IPS DF 6.9 (cell line): ENCODE measurements at regions not wholly inside any gene's neighbourhood (a gene's known extent, or its start where the extent isn't known, plus 50 kb on each side); places are given as distances from the start of the nearest gene placed in this dataset.

Experiments used
- DNase-seq: peaks from one replicate; pipeline ENCODE4 v3.0.0-alpha.2; 2013; ENCODE audit warnings: low read depth, low spot score
- H3K27ac ChIP-seq: one replicate; pipeline ENCODE4 v1.5.1; 2013; ENCODE audit warnings: low read length, control low read depth
- H3K27me3 ChIP-seq: 2 replicates; pipeline ENCODE4 v1.6.1; 2013; ENCODE audit warnings: mild to moderate bottlenecking, low read length; ENCODE audit not compliant: control insufficient read depth, insufficient read depth
- H3K36me3 ChIP-seq: 2 replicates; pipeline ENCODE4 v1.6.1; 2013; ENCODE audit warnings: low read length; ENCODE audit not compliant: control insufficient read depth, insufficient read depth
- H3K4me1 ChIP-seq: 2 replicates; pipeline ENCODE4 v1.6.1; 2013; ENCODE audit warnings: low read length; ENCODE audit not compliant: control insufficient read depth, insufficient read depth
- H3K4me3 ChIP-seq: 2 replicates; pipeline ENCODE4 v1.5.1; 2013; ENCODE audit warnings: mild to moderate bottlenecking, low read length
- H3K9me3 ChIP-seq: 2 replicates; pipeline ENCODE4 v1.6.1; 2013; ENCODE audit warnings: low read length, inconsistent platforms; ENCODE audit not compliant: control insufficient read depth, insufficient read depth
- WGBS: extraction: QIAGEN DNeasy Blood & Tissue Kit; methylation state at CpG from one replicate; pipeline ENCODE4 v1.1.7; 2013; ENCODE audit warnings: mixed read lengths, missing lambda C conversion rate; ENCODE audit not compliant: insufficient read length, insufficient coverage; 5-methylcytosine and 5-hydroxymethylcytosine counted together

GRCh38 chr2:160870729-160871465 lies 289.3 kb upstream of the TANK start:
- no peak for DNase-seq
- no peaks in the 10 kb centered on the region for H3K9me3 ChIP-seq
- H3K4me3 ChIP-seq: no peak overlapping the region
- WGBS: no CpG with 5 or more reads among the region's 6 CpGs
- H3K4me1 ChIP-seq: no peaks in the 10 kb centered on the region
- H3K36me3 ChIP-seq: no peaks in the 10 kb centered on the region
- no peaks in the 10 kb centered on the region for H3K27me3 ChIP-seq
- H3K27ac ChIP-seq: no peak overlapping the region

DNA sequence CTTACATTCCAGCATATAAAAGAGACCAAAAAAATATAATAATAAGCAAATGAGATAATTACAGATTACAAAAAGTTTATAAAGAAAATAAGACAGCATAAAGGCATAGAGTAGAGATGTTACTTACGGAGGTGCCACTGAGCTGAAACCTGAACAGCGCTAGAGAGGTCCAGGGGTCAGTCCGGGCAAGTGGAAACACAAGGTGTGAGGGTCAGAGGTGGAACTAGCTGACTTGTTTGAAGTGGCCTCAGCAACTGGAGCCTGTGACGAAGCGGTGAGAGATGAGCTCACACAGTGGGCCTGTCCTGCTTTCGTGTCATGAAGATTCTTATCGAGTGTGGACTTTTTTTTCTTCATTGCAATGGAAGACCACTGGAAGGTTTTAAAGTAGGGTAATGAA lies 288.3 kb upstream of the TANK start:
- DNase-seq: no peak
- Histone ChIP-seq H3K27ac (no peak overlapping the region), H3K36me3 (no peaks in the 10 kb centered on the region), H3K4me1 (no peaks in the 10 kb centered on the region), H3K4me3 (no peak overlapping the region), H3K9me3 (no peaks in the 10 kb centered on the region), H3K27me3 (no peaks in the 10 kb centered on the region)
- WGBS: no CpG with 5 or more reads among the region's 7 CpGs

DNA sequence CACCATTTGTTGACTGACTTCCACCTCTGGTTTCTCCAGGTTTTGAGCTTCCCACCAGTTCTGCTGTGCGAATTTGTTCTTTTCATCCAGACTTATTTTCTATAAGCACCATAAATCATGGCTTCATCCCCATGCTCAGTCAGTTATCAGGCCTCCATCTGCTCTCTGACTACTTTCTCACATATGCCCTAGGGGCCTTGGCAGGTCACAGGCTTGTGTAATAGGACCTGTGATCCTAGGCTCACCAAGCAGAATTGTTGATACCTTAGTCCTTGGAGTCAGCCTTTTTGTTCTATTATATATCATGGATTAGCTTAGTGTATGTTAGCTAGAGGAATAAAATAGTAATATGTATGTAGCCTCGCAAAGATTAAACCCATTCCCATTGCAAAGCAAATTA lies 284.2 kb upstream of the TANK start:
- Histone ChIP-seq H3K9me3 (no peaks in the 10 kb centered on the region), H3K4me3 (no peak overlapping the region), H3K27ac (no peak overlapping the region), H3K27me3 (no peaks in the 10 kb centered on the region), H3K36me3 (no peaks in the 10 kb centered on the region), H3K4me1 (no peaks in the 10 kb centered on the region)
- WGBS: no CpG with 5 or more reads among the region's 2 CpGs
- DNase-seq: no peak

GRCh38 chr2:160876765-160877164 lies 283.5 kb upstream of the TANK start:
- Histone ChIP-seq H3K36me3 (no peaks in the 10 kb centered on the region), H3K9me3 (no peaks in the 10 kb centered on the region), H3K27me3 (no peaks in the 10 kb centered on the region), H3K27ac (no peak overlapping the region), H3K4me1 (no peaks in the 10 kb centered on the region), H3K4me3 (no peak overlapping the region)
- DNase-seq: no peak
- WGBS: no CpG with 5 or more reads among the region's 3 CpGs

GRCh38 chr2:160878618-160879017 lies 281.6 kb upstream of the TANK start:
- H3K9me3 ChIP-seq: no peaks in the 10 kb centered on the region
- no peaks in the 10 kb centered on the region for H3K36me3 ChIP-seq
- no peak overlapping the region for H3K4me3 ChIP-seq
- no peaks in the 10 kb centered on the region for H3K4me1 ChIP-seq
- H3K27me3 ChIP-seq: no peaks in the 10 kb centered on the region
- no peak overlapping the region for H3K27ac ChIP-seq
- DNase-seq: no peak

DNA sequence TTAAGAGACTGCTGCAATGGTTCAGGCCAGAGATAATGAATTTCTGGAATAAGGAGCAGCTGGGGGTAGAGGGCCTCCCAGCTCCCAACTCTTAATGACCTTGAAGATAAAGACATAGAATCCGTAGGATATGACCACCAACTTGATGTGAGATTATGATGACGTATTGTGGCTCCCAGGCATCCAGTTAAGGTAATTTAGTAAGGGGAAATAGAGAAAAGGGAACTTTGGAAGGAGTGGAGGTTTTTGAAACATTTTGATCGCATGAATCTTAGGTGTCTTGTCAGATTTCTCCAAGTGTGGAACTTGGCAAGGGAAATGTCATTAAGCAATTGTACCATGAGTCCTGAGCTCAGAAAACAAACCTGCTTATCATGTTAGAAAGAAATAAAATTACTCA lies 277.3 kb upstream of the TANK start:
- Histone ChIP-seq H3K27me3 (no peaks in the 10 kb centered on the region), H3K27ac (no peak overlapping the region), H3K4me3 (no peak overlapping the region), H3K36me3 (no peaks in the 10 kb centered on the region), H3K4me1 (no peaks in the 10 kb centered on the region), H3K9me3 (no peaks in the 10 kb centered on the region)
- DNase-seq: no peak
- no CpG with 5 or more reads among the region's 3 CpGs for WGBS

DNA sequence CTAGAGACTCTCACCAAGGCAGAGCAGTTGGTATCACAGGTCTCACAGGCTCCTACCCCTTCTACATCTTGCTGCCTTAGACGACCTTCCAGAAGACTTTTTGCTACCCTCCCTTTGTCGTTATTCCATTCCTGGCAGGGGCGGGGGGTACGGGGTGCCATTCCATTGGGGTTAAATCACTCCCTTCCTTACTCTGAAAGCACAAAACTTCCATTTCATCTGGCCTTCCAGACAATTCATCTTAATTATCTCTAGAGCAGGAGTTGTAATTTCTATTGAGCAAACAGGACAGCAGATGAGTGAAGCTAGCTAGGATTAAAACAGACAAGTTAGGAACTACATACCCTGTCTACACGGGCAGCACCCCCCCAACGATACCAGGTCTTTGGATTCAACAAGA lies 276.2 kb upstream of the TANK start:
- WGBS: no CpG with 5 or more reads among the region's 6 CpGs
- H3K9me3 ChIP-seq: no peaks in the 10 kb centered on the region
- DNase-seq: no peak
- H3K4me1 ChIP-seq: no peaks in the 10 kb centered on the region
- no peaks in the 10 kb centered on the region for H3K36me3 ChIP-seq
- no peak overlapping the region for H3K27ac ChIP-seq
- H3K27me3 ChIP-seq: no peaks in the 10 kb centered on the region
- H3K4me3 ChIP-seq: no peak overlapping the region

GRCh38 chr2:160889439-160890170 lies 270.6 kb upstream of the TANK start:
- no peak overlapping the region for H3K27ac ChIP-seq
- H3K9me3 ChIP-seq: no peaks in the 10 kb centered on the region
- H3K4me1 ChIP-seq: no peaks in the 10 kb centered on the region
- no peaks in the 10 kb centered on the region for H3K27me3 ChIP-seq
- no peaks in the 10 kb centered on the region for H3K36me3 ChIP-seq
- H3K4me3 ChIP-seq: no peak overlapping the region
- no CpG with 5 or more reads among the region's 4 CpGs for WGBS
- DNase-seq: no peak

- Histone ChIP-seq H3K36me3 (no peaks in the 10 kb centered on the region), H3K9me3 (no peaks in the 10 kb centered on the region), H3K27me3 (no peaks in the 10 kb centered on the region), H3K27ac (no peak overlapping the region), H3K4me3 (no peak overlapping the region), H3K4me1 (no peaks in the 10 kb centered on the region)
- DNase-seq: no peak
- no CpG with 5 or more reads among the region's 3 CpGs for WGBS
These were observed 269.4 kb upstream of the TANK start for GRCh38 chr2:160890667-160891352.

GRCh38 chr2:160891353-160891740 lies 268.9 kb upstream of the TANK start:
- no peak for DNase-seq
- no CpG with 5 or more reads among the region's 6 CpGs for WGBS

More at GRCh38 chr2:160891353-160891740, 268.9 kb upstream of the TANK start:
- H3K27ac ChIP-seq: no peak overlapping the region
- no peaks in the 10 kb centered on the region for H3K36me3 ChIP-seq
- H3K4me3 ChIP-seq: no peak overlapping the region
- H3K4me1 ChIP-seq: no peaks in the 10 kb centered on the region
- no peaks in the 10 kb centered on the region for H3K9me3 ChIP-seq
- no peaks in the 10 kb centered on the region for H3K27me3 ChIP-seq
